ENCODE measurements at regions not wholly inside any gene's neighbourhood (a gene's known extent, or its start where the extent isn't known, plus 50 kb on each side); places are given as distances from the start of the nearest gene placed in this dataset.

DNA sequence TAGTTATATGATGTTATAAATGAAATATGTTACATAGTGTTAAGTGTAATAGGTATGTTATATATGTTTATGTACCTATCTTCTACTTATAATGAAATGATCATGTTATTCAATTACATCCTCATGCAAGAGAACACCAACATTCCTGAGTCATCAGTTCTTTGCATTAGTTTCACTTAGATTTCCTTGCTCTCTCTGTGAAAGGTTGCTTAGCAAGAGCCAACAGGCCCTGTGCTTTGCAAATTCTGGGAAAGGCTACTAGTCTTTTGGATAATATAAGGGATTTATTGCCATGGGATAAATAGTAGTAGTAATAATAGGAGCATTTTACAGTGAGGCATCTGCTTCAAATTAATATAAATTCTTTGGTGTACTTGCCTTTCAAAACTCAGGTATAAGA lies 274.8 kb downstream of the SP3 start:
- no peaks in the 10 kb centered on the region for H3K4me1 ChIP-seq (ENCODE audit: control insufficient read depth, insufficient read depth, low read length)

DNA sequence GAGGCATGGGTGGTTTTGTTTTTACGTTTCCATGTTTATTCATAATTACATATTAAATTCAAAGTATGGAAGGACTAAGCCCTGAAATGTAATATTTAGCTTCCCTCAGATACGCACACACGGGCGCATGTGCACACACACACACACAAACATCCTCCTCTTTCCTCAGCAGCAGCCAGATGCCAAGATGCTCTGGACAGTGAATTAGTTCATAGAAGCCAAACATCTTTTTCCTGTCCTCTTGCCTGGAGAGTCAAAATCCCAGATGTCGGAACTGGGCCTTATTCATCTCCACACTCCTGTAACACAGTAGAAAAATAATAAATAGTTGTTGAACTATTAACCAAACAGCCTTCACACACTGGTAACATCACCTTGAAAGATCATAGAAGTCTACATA lies 273.1 kb downstream of the SP3 start:
- TF ChIP-seq, protein P1, sequence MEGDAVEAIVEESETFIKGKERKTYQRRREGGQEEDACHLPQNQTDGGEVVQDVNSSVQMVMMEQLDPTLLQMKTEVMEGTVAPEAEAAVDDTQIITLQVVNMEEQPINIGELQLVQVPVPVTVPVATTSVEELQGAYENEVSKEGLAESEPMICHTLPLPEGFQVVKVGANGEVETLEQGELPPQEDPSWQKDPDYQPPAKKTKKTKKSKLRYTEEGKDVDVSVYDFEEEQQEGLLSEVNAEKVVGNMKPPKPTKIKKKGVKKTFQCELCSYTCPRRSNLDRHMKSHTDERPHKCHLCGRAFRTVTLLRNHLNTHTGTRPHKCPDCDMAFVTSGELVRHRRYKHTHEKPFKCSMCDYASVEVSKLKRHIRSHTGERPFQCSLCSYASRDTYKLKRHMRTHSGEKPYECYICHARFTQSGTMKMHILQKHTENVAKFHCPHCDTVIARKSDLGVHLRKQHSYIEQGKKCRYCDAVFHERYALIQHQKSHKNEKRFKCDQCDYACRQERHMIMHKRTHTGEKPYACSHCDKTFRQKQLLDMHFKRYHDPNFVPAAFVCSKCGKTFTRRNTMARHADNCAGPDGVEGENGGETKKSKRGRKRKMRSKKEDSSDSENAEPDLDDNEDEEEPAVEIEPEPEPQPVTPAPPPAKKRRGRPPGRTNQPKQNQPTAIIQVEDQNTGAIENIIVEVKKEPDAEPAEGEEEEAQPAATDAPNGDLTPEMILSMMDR (conservative IDR thresholded peaks at IDR 0.05), result no peak
- Mint-ChIP-seq H3K27ac (no peak overlapping the region), H3K4me3 (no peak overlapping the region), H3K36me3 (ENCODE audit: low read depth) (no peaks in the 10 kb centered on the region), H3K4me1 (peaks cover 6% of the 10 kb centered on the region), H3K27me3 (ENCODE audit: insufficient read depth) (no peaks in the 10 kb centered on the region), H3K9me3 (peaks cover 4% of the 10 kb centered on the region)
- no peak for DNase-seq
- H3K27ac ChIP-seq (ENCODE audit: low read depth, low read length), result no peak overlapping the region
- H3K4me1 ChIP-seq (ENCODE audit: control insufficient read depth, insufficient read depth, low read length), result no peaks in the 10 kb centered on the region
- H3K27me3 ChIP-seq (ENCODE audit: control insufficient read depth, insufficient read depth, low read length, poor library complexity, severe bottlenecking), result peaks cover 9% of the 10 kb centered on the region
- H3K9me3 ChIP-seq (ENCODE audit: control insufficient read depth, low read length), result no peaks in the 10 kb centered on the region
- H3K4me3 ChIP-seq (ENCODE audit: low read length), result no peak overlapping the region
- no peaks in the 10 kb centered on the region for H3K36me3 ChIP-seq (ENCODE audit: control insufficient read depth, insufficient read depth, low read length)
- 90 to 99% methylated on average over 3 to 4 of the region's 5 CpGs for WGBS, 2 experiments (ENCODE audit: insufficient coverage in 1 of 2, insufficient read length in 1 of 2)
- H3K9ac ChIP-seq (ENCODE audit: extremely low read depth, low read length, poor library complexity, severe bottlenecking), result no peak overlapping the region

More for the DNA sequence above, 274.8 kb downstream of the SP3 start:
- Mint-ChIP-seq H3K27me3 (ENCODE audit: insufficient read depth) (no peaks in the 10 kb centered on the region), H3K4me1 (no peaks in the 10 kb centered on the region), H3K9me3 (peaks cover 4% of the 10 kb centered on the region), H3K36me3 (ENCODE audit: low read depth) (no peaks in the 10 kb centered on the region), H3K27ac (no peak overlapping the region), H3K4me3 (no peak overlapping the region)
- Histone ChIP-seq H3K36me3 (ENCODE audit: control insufficient read depth, insufficient read depth, low read length) (no peaks in the 10 kb centered on the region), H3K4me3 (ENCODE audit: low read length) (no peak overlapping the region), H3K9ac (ENCODE audit: extremely low read depth, low read length, poor library complexity, severe bottlenecking) (no peak overlapping the region), H3K27ac (ENCODE audit: low read depth, low read length) (no peak overlapping the region), H3K27me3 (ENCODE audit: control insufficient read depth, insufficient read depth, low read length, poor library complexity, severe bottlenecking) (no peaks in the 10 kb centered on the region), H3K9me3 (ENCODE audit: control insufficient read depth, low read length) (no peaks in the 10 kb centered on the region)
- no peak for DNase-seq
- TF ChIP-seq, protein P1 (conservative IDR thresholded peaks at IDR 0.05), result no peak

DNA sequence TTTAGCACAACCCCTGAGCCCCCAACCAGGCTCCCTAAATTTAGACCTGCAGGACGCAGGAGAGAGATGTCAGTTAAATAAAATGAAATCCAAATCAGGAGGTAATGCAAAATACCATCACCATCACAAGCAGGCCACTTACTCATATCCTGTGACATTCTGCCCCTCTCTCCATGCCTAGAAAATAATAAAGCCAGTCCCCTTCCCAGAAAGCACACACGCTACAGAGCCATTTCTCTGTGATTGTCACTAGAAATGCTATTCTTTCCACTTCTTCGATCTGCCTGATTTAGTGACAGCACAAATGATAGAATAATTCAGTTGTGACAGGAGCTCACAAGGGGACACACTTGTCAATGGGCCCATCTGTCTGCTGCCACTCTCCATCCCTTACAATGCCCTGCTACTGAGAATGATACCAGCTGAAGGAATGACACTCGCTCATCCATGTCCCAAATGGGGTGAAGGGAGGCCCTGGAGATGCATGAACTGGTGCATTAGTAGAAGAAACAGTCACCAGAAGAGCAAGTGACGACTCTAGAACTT lies 272.1 kb downstream of the SP3 start:
- no peak overlapping the region for H3K4me3 Mint-ChIP-seq
- Histone ChIP-seq H3K4me1 (ENCODE audit: control insufficient read depth, insufficient read depth, low read length) (no peaks in the 10 kb centered on the region), H3K9ac (ENCODE audit: extremely low read depth, low read length, poor library complexity, severe bottlenecking) (no peak overlapping the region), H3K4me3 (ENCODE audit: low read length) (no peak overlapping the region), H3K27me3 (ENCODE audit: control insufficient read depth, insufficient read depth, low read length, poor library complexity, severe bottlenecking) (peaks cover 9% of the 10 kb centered on the region), H3K36me3 (ENCODE audit: control insufficient read depth, insufficient read depth, low read length) (no peaks in the 10 kb centered on the region), H3K9me3 (ENCODE audit: control insufficient read depth, low read length) (peaks cover 2% of the 10 kb centered on the region), H3K27ac (ENCODE audit: low read depth, low read length) (no peak overlapping the region)
- WGBS, 2 experiments (ENCODE audit: insufficient coverage in 1 of 2, insufficient read length in 1 of 2), result 80 to 88% methylated on average over 3 to 5 of the region's 5 CpGs
- no peaks in the 10 kb centered on the region for H3K27me3 Mint-ChIP-seq (ENCODE audit: insufficient read depth)
- no peak for DNase-seq
- no peaks in the 10 kb centered on the region for H3K36me3 Mint-ChIP-seq (ENCODE audit: low read depth)
- TF ChIP-seq, protein P1 (conservative IDR thresholded peaks at IDR 0.05), result no peak
- H3K9me3 Mint-ChIP-seq, result peaks cover 4% of the 10 kb centered on the region
- no peak overlapping the region for H3K27ac Mint-ChIP-seq
- peaks cover 7% of the 10 kb centered on the region for H3K4me1 Mint-ChIP-seq
